Astrocyte (in vitro differentiated cells and primary cell): ENCODE measurements at regions not wholly inside any gene's neighbourhood (a gene's known extent, or its start where the extent isn't known, plus 50 kb on each side); places are given as distances from the start of the nearest gene placed in this dataset.

Experiments
- DNase-seq: peaks from one replicate; pipeline ENCODE4 v3.0.0-alpha.2; 2010; ENCODE audit warnings: low read depth
- FAIRE-seq: peaks from 2 replicates; lab custom pipeline; 2011; peaks lifted over from hg19 to GRCh38; lab: Jason Lieb, UNC
- H2AFZ ChIP-seq: 2 replicates; pipeline ENCODE4 v1.6.0; 2012; ENCODE audit warnings: low read depth, low read length, inconsistent platforms
- H3K27ac ChIP-seq: 2 replicates; pipeline ENCODE4 v1.5.1; 2011; ENCODE audit warnings: low read depth, low read length, inconsistent platforms
- H3K27me3 ChIP-seq: 2 replicates; pipeline ENCODE4 v1.6.0; 2011; ENCODE audit warnings: low read length, inconsistent platforms; ENCODE audit not compliant: insufficient read depth
- H3K36me3 ChIP-seq: 2 replicates; pipeline ENCODE4 v1.5.1; 2011; ENCODE audit warnings: low read length, inconsistent platforms; ENCODE audit not compliant: insufficient read depth
- H3K4me1 ChIP-seq: 2 replicates; pipeline ENCODE4 v1.5.1; 2011; ENCODE audit warnings: low read length, inconsistent platforms; ENCODE audit not compliant: insufficient read depth
- H3K4me2 ChIP-seq: 2 replicates; pipeline ENCODE4 v1.6.0; 2012; ENCODE audit warnings: low read length, inconsistent platforms
- H3K4me3 ChIP-seq: 2 replicates; pipeline ENCODE4 v1.5.1; 2011; ENCODE audit warnings: low read depth, mild to moderate bottlenecking, low read length, inconsistent platforms; ENCODE audit not compliant: insufficient read depth
- H3K79me2 ChIP-seq: 2 replicates; pipeline ENCODE4 v1.6.0; 2012; ENCODE audit warnings: mild to moderate bottlenecking, low read length, inconsistent platforms; ENCODE audit not compliant: insufficient read depth
- H3K9ac ChIP-seq: 2 replicates; pipeline ENCODE4 v1.6.0; 2012; ENCODE audit warnings: mild to moderate bottlenecking, low read length, inconsistent platforms
- H3K9me3 ChIP-seq: 2 replicates; pipeline ENCODE4 v1.5.1; 2012; ENCODE audit warnings: low read depth, mild to moderate bottlenecking, low read length, inconsistent platforms; ENCODE audit not compliant: insufficient read depth
- H4K20me1 ChIP-seq: 2 replicates; pipeline ENCODE4 v1.6.0; 2012; ENCODE audit warnings: low read length, inconsistent platforms; ENCODE audit not compliant: insufficient read depth
- H3K27ac Mint-ChIP-seq: one replicate; pipeline ENCODE4 v1.8.0; 2021; ENCODE audit warnings: mild to moderate bottlenecking, mixed read lengths; ENCODE audit not compliant: unreplicated experiment
- H3K27me3 Mint-ChIP-seq: one replicate; pipeline ENCODE4 v1.8.0; 2021; ENCODE audit warnings: low read depth, mixed read lengths; ENCODE audit not compliant: unreplicated experiment
- H3K36me3 Mint-ChIP-seq: one replicate; pipeline ENCODE4 v1.8.0; 2021; ENCODE audit warnings: low read depth, mixed read lengths; ENCODE audit not compliant: unreplicated experiment
- H3K4me1 Mint-ChIP-seq: one replicate; pipeline ENCODE4 v1.8.0; 2021; ENCODE audit warnings: low read depth, mixed read lengths; ENCODE audit not compliant: unreplicated experiment
- H3K4me3 Mint-ChIP-seq: one replicate; pipeline ENCODE4 v1.8.0; 2021; ENCODE audit warnings: mild to moderate bottlenecking, moderate library complexity, mixed read lengths; ENCODE audit not compliant: unreplicated experiment
- H3K9me3 Mint-ChIP-seq: one replicate; pipeline ENCODE4 v1.8.0; 2021; ENCODE audit warnings: mild to moderate bottlenecking, mixed read lengths; ENCODE audit not compliant: unreplicated experiment
- CTCF ChIP-seq: IDR thresholded peaks from 2 replicates; pipeline ENCODE4 v1.5.1; 2011; ENCODE audit warnings: low read depth, mild to moderate bottlenecking, inconsistent platforms, low read length, moderate library complexity; ENCODE audit not compliant: insufficient read depth
- EZH2 ChIP-seq: IDR thresholded peaks from 2 replicates; pipeline ENCODE4 v1.6.1; 2012; ENCODE audit warnings: mild to moderate bottlenecking, low read length, inconsistent platforms; ENCODE audit not compliant: insufficient read depth

- H3K9ac ChIP-seq, result no peak overlapping the region
- H3K79me2 ChIP-seq, result no peaks in the 10 kb centered on the region
- no peak overlapping the region for H3K27ac Mint-ChIP-seq
- peaks cover 7% of the 10 kb centered on the region for H3K4me1 Mint-ChIP-seq
- H3K4me2 ChIP-seq, result no peak overlapping the region
- H3K4me1 ChIP-seq, result no peaks in the 10 kb centered on the region
- no peak for TF ChIP-seq CTCF
- TF ChIP-seq EZH2, result no peak
- no peaks in the 10 kb centered on the region for H4K20me1 ChIP-seq
- H3K9me3 Mint-ChIP-seq, result no peaks in the 10 kb centered on the region
- no peaks in the 10 kb centered on the region for H3K27me3 ChIP-seq
- no peaks in the 10 kb centered on the region for H3K27me3 Mint-ChIP-seq
- no peak overlapping the region for H2AFZ ChIP-seq
- no peaks in the 10 kb centered on the region for H3K36me3 Mint-ChIP-seq
- no peak for DNase-seq
- H3K36me3 ChIP-seq, result no peaks in the 10 kb centered on the region
- H3K4me3 Mint-ChIP-seq, result no peak overlapping the region
- H3K4me3 ChIP-seq, result no peak overlapping the region
- no peaks in the 10 kb centered on the region for H3K9me3 ChIP-seq
- no peak overlapping the region for H3K27ac ChIP-seq
- no peak for FAIRE-seq
These were observed 59.0 kb upstream of the FGF14 start for GRCh38 chr13:102460806-102461205.

- H3K36me3 ChIP-seq, result no peaks in the 10 kb centered on the region
- no peak overlapping the region for H3K9ac ChIP-seq
- DNase-seq, result no peak
- no peak overlapping the region for H3K4me3 Mint-ChIP-seq
- no peak for FAIRE-seq
- no peaks in the 10 kb centered on the region for H3K9me3 Mint-ChIP-seq
- peak overlapping the region; percentile 59 for H3K27ac Mint-ChIP-seq
- H4K20me1 ChIP-seq, result no peaks in the 10 kb centered on the region
- no peak overlapping the region for H2AFZ ChIP-seq
- peaks cover 10% of the 10 kb centered on the region for H3K4me1 Mint-ChIP-seq
- TF ChIP-seq CTCF, result no peak
- no peak for TF ChIP-seq EZH2
- no peaks in the 10 kb centered on the region for H3K27me3 ChIP-seq
- H3K79me2 ChIP-seq, result no peaks in the 10 kb centered on the region
- H3K36me3 Mint-ChIP-seq, result no peaks in the 10 kb centered on the region
- H3K4me1 ChIP-seq, result no peaks in the 10 kb centered on the region
- no peaks in the 10 kb centered on the region for H3K9me3 ChIP-seq
- H3K27ac ChIP-seq, result no peak overlapping the region
- no peak overlapping the region for H3K4me3 ChIP-seq
- no peak overlapping the region for H3K4me2 ChIP-seq
- H3K27me3 Mint-ChIP-seq, result no peaks in the 10 kb centered on the region
These were observed 51.0 kb upstream of the FGF14 start for GRCh38 chr13:102452836-102453235.
